HCT116 (cell line): ENCODE measurements at regions not wholly inside any gene's neighbourhood (a gene's known extent, or its start where the extent isn't known, plus 50 kb on each side); places are given as distances from the start of the nearest gene placed in this dataset.

Source experiments
- ATAC-seq: fragments of 200-7000 bp; cut with Tn5 transposase; 2 replicates; pipeline ENCODE4 v1.9.1; 2020; ENCODE audit warnings: mild to moderate bottlenecking, moderate library complexity
- BruUV-seq: library from RNA; stranded (reverse); fragments of 400-500 nt; replicated peaks from 2 replicates; lab custom pipeline; 2021; lab: Mats Ljungman, UMichigan
- CTCF ChIA-PET: fragments of 300-600 bp; sonication (Branson Sonifier 250); formaldehyde crosslinking; loops from one replicate; lab custom pipeline; 2021; ENCODE audit warnings: antibody characterized with exemption; lab: Charles Lee
- POLR2A ChIA-PET: fragments of 300-600, 350-600 bp; sonication (Branson Sonifier 250); formaldehyde crosslinking; loops from one replicate; lab custom pipeline; 2021; ENCODE audit warnings: antibody characterized with exemption; lab: Charles Lee
- RAD21 ChIA-PET, 2 experiments: fragments of 300-600 bp; sonication (Branson Sonifier 250); formaldehyde crosslinking; loops; one replicate each; lab custom pipeline; 2023; ENCODE audit warnings: low total read pairs in 2 of 2; ENCODE audit not compliant: uncharacterized antibody in 2 of 2, unreplicated experiment in 2 of 2, low non-redundant PET in 1 of 2; lab: Charles Lee
- DNase-seq: peaks from one replicate; pipeline ENCODE4 v3.0.0-alpha.2; 2010; ENCODE audit warnings: low read depth, low spot score
- H2AFZ ChIP-seq: fragments of 200-600 bp; shearing (Covaris generic), sonication (generic); 2 replicates; pipeline ENCODE4 v1.6.1; 2017; ENCODE audit warnings: low read depth, mixed run types, mixed read lengths, antibody characterized with exemption, low read length; ENCODE audit not compliant: poor library complexity, severe bottlenecking
- H3K27ac ChIP-seq: 2 replicates; pipeline ENCODE4 v1.5.1; 2012; ENCODE audit warnings: low read depth, low read length
- H3K27me3 ChIP-seq: fragments of 200-600 bp; sonication (generic); 2 replicates; pipeline ENCODE4 v1.6.1; 2016; ENCODE audit warnings: mixed run types, low read length, mixed read lengths; ENCODE audit not compliant: insufficient read depth
- H3K36me3 ChIP-seq, 2 experiments: fragments of 200-500 bp in 1 of 2; fragments of 200-600 bp in 1 of 2; sonication (Bioruptor generic) in 1 of 2; sonication (generic) in 1 of 2; 2 replicates each; pipeline versions ENCODE4 v1.5.1 to v1.6.1; 2014 to 2016; ENCODE audit warnings: low read length in 2 of 2, inconsistent platforms in 1 of 2, mixed read lengths in 1 of 2, mixed run types in 1 of 2; ENCODE audit not compliant: insufficient read depth in 2 of 2, control insufficient read depth in 1 of 2
- H3K4me1 ChIP-seq, 2 experiments: fragments of 200-600 bp in 1 of 2; sonication (generic) in 1 of 2; 2 replicates each; pipeline versions ENCODE4 v1.5.1 to v1.6.1; 2012 to 2017; ENCODE audit warnings: low read length in 2 of 2, inconsistent platforms in 1 of 2, mild to moderate bottlenecking in 1 of 2, mixed read lengths in 1 of 2, mixed run types in 1 of 2, moderate library complexity in 1 of 2; ENCODE audit not compliant: insufficient read depth in 2 of 2, control insufficient read depth in 1 of 2
- H3K4me2 ChIP-seq: fragments of 200-600 bp; sonication (generic); 2 replicates; pipeline ENCODE4 v1.6.1; 2017; ENCODE audit warnings: mixed run types, low read length, mixed read lengths
- H3K4me3 ChIP-seq, 2 experiments: fragments of 200-600 bp in 1 of 2; sonication (generic) in 1 of 2; replicated peaks in 1 of 2; 2 replicates each; pipeline ENCODE4 v1.5.1; 2011 to 2016; ENCODE audit warnings: low read length in 2 of 2, control low read depth in 1 of 2, low read depth in 1 of 2, mild to moderate bottlenecking in 1 of 2, mixed read lengths in 1 of 2, mixed run types in 1 of 2
- H3K79me2 ChIP-seq: fragments of 200-600 bp; sonication (generic); 2 replicates; pipeline ENCODE4 v1.6.1; 2017; ENCODE audit warnings: mild to moderate bottlenecking, mixed run types, low read length, moderate library complexity, mixed read lengths; ENCODE audit not compliant: insufficient read depth
- H3K9ac ChIP-seq: fragments of 200-600 bp; sonication (generic); 2 replicates; pipeline ENCODE4 v1.6.1; 2016; ENCODE audit warnings: low read length, mixed read lengths
- H3K9me2 ChIP-seq: fragments of 200-600 bp; sonication (generic), shearing (Covaris generic); 2 replicates; pipeline ENCODE4 v1.6.1; 2017; ENCODE audit warnings: mixed run types, mild to moderate bottlenecking, moderate library complexity; ENCODE audit not compliant: insufficient read depth
- H3K9me3 ChIP-seq, 2 experiments: fragments of 200-500 bp in 1 of 2; fragments of 200-600 bp in 1 of 2; sonication (Bioruptor generic) in 1 of 2; sonication (generic) in 1 of 2; 2 replicates each; pipeline ENCODE4 v1.6.1; 2014 to 2017; ENCODE audit warnings: low read length in 2 of 2, mixed read lengths in 2 of 2, inconsistent platforms in 1 of 2, low read depth in 1 of 2, mild to moderate bottlenecking in 1 of 2, mixed run types in 1 of 2, moderate library complexity in 1 of 2; ENCODE audit not compliant: control insufficient read depth in 1 of 2, insufficient read depth in 1 of 2
- H4K20me1 ChIP-seq: fragments of 200-600 bp; sonication (generic), shearing (Covaris generic); 2 replicates; pipeline ENCODE4 v1.6.1; 2017; ENCODE audit warnings: mixed run types, mild to moderate bottlenecking, moderate library complexity; ENCODE audit not compliant: insufficient read depth
- ATF3 ChIP-seq: IDR thresholded peaks from 2 replicates; pipeline ENCODE4 v1.6.1; 2012
- CTCF ChIP-seq, 3 experiments: fragments of 200-600 bp in 1 of 3; sonication (generic) in 1 of 3; IDR thresholded peaks in 2 of 3; conservative IDR thresholded peaks in 1 of 3; 2 replicates each; pipeline ENCODE4 v1.5.1; 2012 to 2017; ENCODE audit warnings: low read depth in 2 of 3, low read length in 2 of 3, antibody characterized with exemption in 1 of 3, borderline replicate concordance in 1 of 3, control low read depth in 1 of 3, mild to moderate bottlenecking in 1 of 3, mixed read lengths in 1 of 3, mixed run types in 1 of 3, moderate library complexity in 1 of 3; ENCODE audit not compliant: insufficient read depth in 1 of 3
- ELF1 ChIP-seq: IDR thresholded peaks from 2 replicates; pipeline ENCODE4 v1.6.1; 2012; ENCODE audit warnings: low read depth, borderline replicate concordance
- EZH2 ChIP-seq: fragments of 200-600 bp; sonication (generic); IDR thresholded peaks from 2 replicates; pipeline ENCODE4 v1.6.1; 2017; ENCODE audit warnings: antibody characterized with exemption, mixed run types
- EZH2phosphoT487 ChIP-seq: fragments of 200-600 bp; IDR thresholded peaks from 2 replicates; pipeline ENCODE4 v1.6.1; 2018; ENCODE audit warnings: antibody characterized with exemption, borderline replicate concordance
- FOSL1 ChIP-seq: IDR thresholded peaks from 2 replicates; pipeline ENCODE4 v1.6.1; 2012; ENCODE audit warnings: low read depth
- JUND ChIP-seq: IDR thresholded peaks from 2 replicates; pipeline ENCODE4 v1.6.1; 2012
- MAX ChIP-seq: IDR thresholded peaks from 2 replicates; pipeline ENCODE4 v1.6.1; 2012
- POLR2A ChIP-seq: IDR thresholded peaks from 2 replicates; pipeline ENCODE4 v1.7.0; 2011; ENCODE audit warnings: borderline replicate concordance; ENCODE audit not compliant: insufficient read depth, insufficient read length; ENCODE audit errors: extremely low read depth
- RAD21 ChIP-seq: IDR thresholded peaks from 2 replicates; pipeline ENCODE4 v1.6.1; 2012; ENCODE audit warnings: low read depth, mild to moderate bottlenecking
- SIN3A ChIP-seq: IDR thresholded peaks from 2 replicates; pipeline ENCODE4 v1.6.1; 2012; ENCODE audit warnings: low read depth
- SRF ChIP-seq: IDR thresholded peaks from 2 replicates; pipeline ENCODE4 v1.6.1; 2012; ENCODE audit warnings: low read depth
- TCF7L2 ChIP-seq: IDR thresholded peaks from 2 replicates; pipeline ENCODE4 v1.7.0; 2011; ENCODE audit warnings: borderline replicate concordance, inconsistent platforms; ENCODE audit not compliant: insufficient read depth, insufficient read length; ENCODE audit errors: extremely low read depth
- YY1 ChIP-seq: IDR thresholded peaks from 2 replicates; pipeline ENCODE4 v1.6.1; 2011; ENCODE audit warnings: low read length, low read depth, moderate library complexity, mild to moderate bottlenecking; ENCODE audit not compliant: insufficient replicate concordance; ENCODE audit errors: extremely low read depth
- intact Hi-C: fragments of 100-400 bp; cut with micrococcal nuclease; formaldehyde crosslinking; loops from 2 replicates; pipeline ENCODE4 v1.10.0; 2022

GRCh38 chrX:142036116-142036515 is 132.4 kb downstream of the MAGEC1 start:
- no peak for TF ChIP-seq FOSL1
- no peak for TF ChIP-seq RAD21
- TF ChIP-seq EZH2phosphoT487 = no peak
- TF ChIP-seq ATF3 = no peak
- TF ChIP-seq SRF = no peak
- TF ChIP-seq, all 23 proteins: peak for 0
- Histone ChIP-seq H3K9ac (no peak overlapping the region), H3K79me2 (no peaks in the 10 kb centered on the region), H4K20me1 (no peaks in the 10 kb centered on the region), H3K27me3 (no peaks in the 10 kb centered on the region), H3K4me1 (no peaks in the 10 kb centered on the region), H2AFZ (no peak overlapping the region), H3K9me3 (no peaks in the 10 kb centered on the region), H3K4me2 (no peak overlapping the region), H3K4me3 (no peak overlapping the region), H3K36me3 (no peaks in the 10 kb centered on the region), H3K27ac (no peak overlapping the region), H3K9me2 (no peaks in the 10 kb centered on the region)
- ChIA-PET CTCF (no interaction called here), RAD21 (no interaction called here), POLR2A (no interaction called here)
- intact Hi-C loops = no loop called here
- no peak for DNase-seq
- ATAC-seq = no peak
- no TSS peak for BruUV-seq

GRCh38 chrX:142005532-142005931 is 101.8 kb downstream of the MAGEC1 start:
- Histone ChIP-seq H4K20me1 (no peaks in the 10 kb centered on the region), H3K4me2 (no peak overlapping the region), H3K9me3 (no peaks in the 10 kb centered on the region), H3K4me3 (no peak overlapping the region), H3K9me2 (no peaks in the 10 kb centered on the region), H3K79me2 (no peaks in the 10 kb centered on the region), H2AFZ (no peak overlapping the region), H3K27ac (no peak overlapping the region), H3K9ac (no peak overlapping the region), H3K4me1 (no peaks in the 10 kb centered on the region), H3K27me3 (no peaks in the 10 kb centered on the region), H3K36me3 (no peaks in the 10 kb centered on the region)
- ATAC-seq = no peak
- intact Hi-C loops = no loop called here
- BruUV-seq = no TSS peak
- CTCF ChIA-PET = no interaction called here
- RAD21 ChIA-PET = no interaction called here
- TF ChIP-seq EZH2 = no peak
- no peak for TF ChIP-seq CTCF (IDR thresholded peaks at IDR 0.05 in 2 of 3, conservative IDR thresholded peaks at IDR 0.05 in 1 of 3; ENCODE audit: borderline replicate concordance in 1 of 3, insufficient read depth in 1 of 3, low read depth in 2 of 3, low read length in 2 of 3)
- TF ChIP-seq FOSL1 = no peak
- TF ChIP-seq SRF = no peak
- TF ChIP-seq TCF7L2 = no peak
- no peak for TF ChIP-seq YY1
- no peak for TF ChIP-seq JUND
- no peak for TF ChIP-seq POLR2A
- no peak for TF ChIP-seq MAX
- no peak for TF ChIP-seq SIN3A
- no peak for TF ChIP-seq ELF1
- no peak for TF ChIP-seq ATF3
- TF ChIP-seq, all 23 proteins: peak for 0
- POLR2A ChIA-PET = no interaction called here
- no peak for DNase-seq
